Endothelial cell of umbilical vein (primary cell): ENCODE measurements at regions not wholly inside any gene's neighbourhood (a gene's known extent, or its start where the extent isn't known, plus 50 kb on each side); places are given as distances from the start of the nearest gene placed in this dataset.

ENCODE experiments used
- BruUV-seq: library from RNA; stranded (reverse); fragments of 400-500 nt; replicated peaks from 2 replicates; lab custom pipeline; 2021; lab: Mats Ljungman, UMichigan
- CTCF ChIA-PET: fragments of 300-600, 350-600 bp; sonication (Branson Sonifier 250); formaldehyde crosslinking; loops from one replicate; lab custom pipeline; 2021; ENCODE audit warnings: antibody characterized with exemption, inconsistent platforms; lab: Charles Lee
- POLR2A ChIA-PET: fragments of 300-600, 350-600 bp; sonication (Branson Sonifier 250); formaldehyde crosslinking; loops from one replicate; lab custom pipeline; 2021; ENCODE audit warnings: antibody characterized with exemption, inconsistent platforms; lab: Charles Lee
- DNase-seq: peaks from one replicate; pipeline ENCODE4 v3.0.0-alpha.2; 2011; ENCODE audit warnings: low read depth, low spot score
- FAIRE-seq: peaks from 2 replicates; lab custom pipeline; 2011; peaks lifted over from hg19 to GRCh38; lab: Jason Lieb, UNC
- H2AFZ ChIP-seq: 2 replicates; pipeline ENCODE4 v1.6.0; 2012; ENCODE audit warnings: low read depth, low read length, control low read depth, inconsistent platforms
- H3K27ac ChIP-seq: 2 replicates; pipeline ENCODE4 v1.5.1; 2011; ENCODE audit warnings: low read depth, mild to moderate bottlenecking, control low read depth, low read length, moderate library complexity; ENCODE audit not compliant: insufficient read depth
- H3K27me3 ChIP-seq, 2 experiments: 2 replicates each; pipeline versions ENCODE4 v1.6.0 to v1.6.1; 2011; ENCODE audit warnings: low read length in 2 of 2, mixed read lengths in 1 of 2; ENCODE audit not compliant: control insufficient read depth in 2 of 2, insufficient read depth in 2 of 2
- H3K36me3 ChIP-seq, 2 experiments: 2 replicates in 1 of 2; 3 replicates in 1 of 2; pipeline ENCODE4 v1.5.1; 2011; ENCODE audit warnings: low read length in 2 of 2, mild to moderate bottlenecking in 1 of 2, moderate library complexity in 1 of 2; ENCODE audit not compliant: control insufficient read depth in 2 of 2, insufficient read depth in 2 of 2; ENCODE audit errors: extremely low read depth in 1 of 2
- H3K4me1 ChIP-seq: 3 replicates; pipeline ENCODE4 v1.5.1; 2011; ENCODE audit warnings: mild to moderate bottlenecking, low read length; ENCODE audit not compliant: control insufficient read depth, insufficient read depth; ENCODE audit errors: extremely low read depth
- H3K4me2 ChIP-seq: 2 replicates; pipeline ENCODE4 v1.6.1; 2011; ENCODE audit warnings: low read length, control low read depth, mixed read lengths; ENCODE audit not compliant: insufficient read depth
- H3K4me3 ChIP-seq, 3 experiments: fragments of 200-600 bp in 1 of 3; sonication (generic), shearing (Covaris generic) in 1 of 3; replicated peaks in 1 of 3; 2 replicates each; pipeline ENCODE4 v1.5.1; 2011 to 2016; ENCODE audit warnings: control low read depth in 3 of 3, low read length in 3 of 3, mild to moderate bottlenecking in 2 of 3, inconsistent platforms in 1 of 3, low read depth in 1 of 3, moderate library complexity in 1 of 3; ENCODE audit not compliant: insufficient read depth in 1 of 3
- H3K79me2 ChIP-seq: 2 replicates; pipeline ENCODE4 v1.6.0; 2012; ENCODE audit warnings: low read length, inconsistent platforms; ENCODE audit not compliant: control insufficient read depth, insufficient read depth
- H3K9ac ChIP-seq: replicated peaks from 2 replicates; pipeline ENCODE3; 2011; ENCODE audit warnings: low read length, control low read depth; ENCODE audit not compliant: insufficient read depth; ENCODE audit errors: extremely low read depth
- H3K9me1 ChIP-seq: replicated peaks from 3 replicates; pipeline ENCODE4 v1.6.0; 2011; ENCODE audit warnings: mild to moderate bottlenecking, low read length; ENCODE audit not compliant: control insufficient read depth, insufficient read depth; ENCODE audit errors: extremely low read depth
- H3K9me3 ChIP-seq: replicated peaks from 2 replicates; pipeline ENCODE4 v1.5.1; 2012; ENCODE audit warnings: low read length, inconsistent platforms; ENCODE audit not compliant: control insufficient read depth, insufficient read depth
- H4K20me1 ChIP-seq: replicated peaks from 2 replicates; pipeline ENCODE3; 2011; ENCODE audit warnings: mild to moderate bottlenecking, low read length; ENCODE audit not compliant: control insufficient read depth, insufficient read depth; ENCODE audit errors: extremely low read depth
- EZH2 ChIP-seq: IDR thresholded peaks from 2 replicates; pipeline ENCODE4 v1.6.1; 2012; ENCODE audit warnings: borderline replicate concordance, low read depth, mild to moderate bottlenecking, moderate library complexity, low read length, inconsistent platforms; ENCODE audit not compliant: severe bottlenecking
- FOS ChIP-seq: IDR thresholded peaks from 2 replicates; pipeline ENCODE4 v1.6.1; 2011; ENCODE audit warnings: mild to moderate bottlenecking, low read length, moderate library complexity, borderline replicate concordance; ENCODE audit not compliant: insufficient read depth
- GATA2 ChIP-seq: IDR thresholded peaks from 2 replicates; pipeline ENCODE4 v1.7.0; 2011; ENCODE audit warnings: low read depth, mild to moderate bottlenecking, moderate library complexity, mixed read lengths, low read length; ENCODE audit not compliant: insufficient read length, insufficient read depth
- JUN ChIP-seq: IDR thresholded peaks from 2 replicates; pipeline ENCODE4 v1.6.1; 2011; ENCODE audit warnings: borderline replicate concordance, low read depth; ENCODE audit not compliant: insufficient read length, insufficient read depth
- MYC ChIP-seq: IDR thresholded peaks from one replicate; pipeline ENCODE4 v1.6.1; 2011; ENCODE audit warnings: mild to moderate bottlenecking, low read depth, low read length
- POLR2A ChIP-seq: IDR thresholded peaks from 2 replicates; pipeline ENCODE4 v1.6.1; 2012; ENCODE audit warnings: low read depth, mild to moderate bottlenecking, control low read depth, low read length
- POLR2AphosphoS5 ChIP-seq: IDR thresholded peaks from 2 replicates; pipeline ENCODE4 v1.6.1; 2012; ENCODE audit warnings: low read depth, mild to moderate bottlenecking, control low read depth, low read length, moderate library complexity; ENCODE audit not compliant: insufficient read depth
- dilution Hi-C: fragments of 300-500 bp; cut with MboI; formaldehyde crosslinking; loops from one replicate; pipeline ENCODE4 v1.15.0; 2019; ENCODE audit warnings: low sequenced_read_pairs; ENCODE audit not compliant: extremely low pct_ligation_motif_present
- intact Hi-C: fragments of 100-400 bp; cut with micrococcal nuclease; formaldehyde crosslinking; loops from one replicate; pipeline ENCODE4 v1.10.0; 2022
- TF ChIP-seq, protein P1 (sequence below), 2 donors: IDR thresholded peaks; 1 replicate in 1 of 2; 2 replicates in 1 of 2; pipeline ENCODE4 v1.5.1; 2011; ENCODE audit warnings: low read length in 2 of 2, mild to moderate bottlenecking in 2 of 2, moderate library complexity in 2 of 2, control low read depth in 1 of 2, inconsistent platforms in 1 of 2, low read depth in 1 of 2; ENCODE audit not compliant: insufficient read depth in 1 of 2; ENCODE audit errors: extremely low read depth in 1 of 2
- TF ChIP-seq, protein P2 (sequence below): IDR thresholded peaks from 2 replicates; pipeline ENCODE4 v1.6.1; 2011; ENCODE audit not compliant: insufficient read depth, insufficient read length

DNA sequence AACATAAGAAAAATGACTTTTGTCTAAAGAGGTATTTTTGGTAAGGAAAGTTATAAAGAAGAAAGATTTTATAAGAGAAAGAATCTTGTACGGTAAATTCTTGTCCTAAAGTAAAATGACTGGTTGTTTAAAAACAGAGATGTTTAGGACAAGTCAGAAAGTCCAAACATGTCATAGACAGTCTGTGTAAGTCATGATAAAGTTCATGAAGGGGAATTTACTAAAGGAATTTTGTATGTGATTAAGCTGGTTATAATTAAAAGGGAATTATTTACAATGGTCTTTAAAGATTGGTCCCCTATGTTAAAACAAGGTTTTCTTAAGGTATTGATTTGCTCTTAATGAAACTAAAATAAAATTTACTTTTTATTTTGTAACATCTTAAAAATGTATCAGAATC is 269.4 kb upstream of the CCDC196 start:
- Histone ChIP-seq H3K79me2 (no peaks in the 10 kb centered on the region), H3K4me1 (no peaks in the 10 kb centered on the region), H3K9ac (no peak overlapping the region), H2AFZ (no peak overlapping the region), H3K9me1 (no peaks in the 10 kb centered on the region), H3K36me3 (no peaks in the 10 kb centered on the region), H4K20me1 (no peaks in the 10 kb centered on the region), H3K4me3 (no peak overlapping the region), H3K27me3 (no peaks in the 10 kb centered on the region), H3K9me3 (no peaks in the 10 kb centered on the region), H3K27ac (no peak overlapping the region), H3K4me2 (no peak overlapping the region)
- CTCF ChIA-PET = no interaction called here
- DNase-seq = no peak
- no peak for TF ChIP-seq MYC
- no peak for TF ChIP-seq GATA2
- TF ChIP-seq, protein P1, sequence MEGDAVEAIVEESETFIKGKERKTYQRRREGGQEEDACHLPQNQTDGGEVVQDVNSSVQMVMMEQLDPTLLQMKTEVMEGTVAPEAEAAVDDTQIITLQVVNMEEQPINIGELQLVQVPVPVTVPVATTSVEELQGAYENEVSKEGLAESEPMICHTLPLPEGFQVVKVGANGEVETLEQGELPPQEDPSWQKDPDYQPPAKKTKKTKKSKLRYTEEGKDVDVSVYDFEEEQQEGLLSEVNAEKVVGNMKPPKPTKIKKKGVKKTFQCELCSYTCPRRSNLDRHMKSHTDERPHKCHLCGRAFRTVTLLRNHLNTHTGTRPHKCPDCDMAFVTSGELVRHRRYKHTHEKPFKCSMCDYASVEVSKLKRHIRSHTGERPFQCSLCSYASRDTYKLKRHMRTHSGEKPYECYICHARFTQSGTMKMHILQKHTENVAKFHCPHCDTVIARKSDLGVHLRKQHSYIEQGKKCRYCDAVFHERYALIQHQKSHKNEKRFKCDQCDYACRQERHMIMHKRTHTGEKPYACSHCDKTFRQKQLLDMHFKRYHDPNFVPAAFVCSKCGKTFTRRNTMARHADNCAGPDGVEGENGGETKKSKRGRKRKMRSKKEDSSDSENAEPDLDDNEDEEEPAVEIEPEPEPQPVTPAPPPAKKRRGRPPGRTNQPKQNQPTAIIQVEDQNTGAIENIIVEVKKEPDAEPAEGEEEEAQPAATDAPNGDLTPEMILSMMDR (IDR thresholded peaks at IDR 0.05; ENCODE audit: extremely low read depth in 1 of 2, insufficient read depth in 1 of 2, low read depth in 1 of 2, low read length in 2 of 2) = no peak
- no peak for TF ChIP-seq JUN
- no peak for TF ChIP-seq FOS
- TF ChIP-seq EZH2 = no peak
- TF ChIP-seq POLR2A = no peak
- TF ChIP-seq POLR2AphosphoS5 = no peak
- TF ChIP-seq, protein P2, sequence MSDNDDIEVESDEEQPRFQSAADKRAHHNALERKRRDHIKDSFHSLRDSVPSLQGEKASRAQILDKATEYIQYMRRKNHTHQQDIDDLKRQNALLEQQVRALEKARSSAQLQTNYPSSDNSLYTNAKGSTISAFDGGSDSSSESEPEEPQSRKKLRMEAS = no peak
- BruUV-seq = no TSS peak
- POLR2A ChIA-PET = no interaction called here
- no peak for FAIRE-seq
- dilution Hi-C loops (no loop called here), intact Hi-C loops (no loop called here)
